ENCODE measurements at regions not wholly inside any gene's neighbourhood (a gene's known extent, or its start where the extent isn't known, plus 50 kb on each side); places are given as distances from the start of the nearest gene placed in this dataset.

DNA sequence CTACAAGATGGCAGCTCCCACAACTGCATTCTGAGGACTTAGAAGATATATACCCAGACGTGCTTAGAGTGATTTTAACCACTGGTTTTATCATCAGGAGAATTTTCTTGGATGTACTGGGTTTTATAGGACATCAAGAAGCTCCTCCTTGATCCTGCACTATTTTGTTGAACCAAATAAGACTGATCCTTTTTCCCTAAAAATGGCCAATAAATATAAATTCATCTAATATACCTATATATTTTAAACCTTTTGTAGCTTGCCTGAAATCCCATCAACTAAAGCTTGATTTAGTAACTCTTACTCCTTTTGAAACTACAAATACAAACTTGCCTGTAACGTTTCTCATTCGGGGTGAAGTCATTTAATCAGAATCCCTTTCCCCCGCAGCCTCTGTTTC lies 849.4 kb upstream of the ADAMTS5 start:
- Histone ChIP-seq H2AFZ (ENCODE audit: control insufficient read depth, low read length) (no peak overlapping the region), H3K9me3 (ENCODE audit: control insufficient read depth, low read depth, low read length) (no peaks in the 10 kb centered on the region), H3K79me2 (ENCODE audit: control insufficient read depth, insufficient read depth, low read length) (no peaks in the 10 kb centered on the region), H3K36me3 (ENCODE audit: control insufficient read depth in 2 of 2, extremely low read depth in 1 of 2, insufficient read depth in 2 of 2, low read length in 2 of 2) (no peaks in the 10 kb centered on the region), H3K27me3 (ENCODE audit: control insufficient read depth, extremely low read depth, insufficient read depth, low read length) (no peaks in the 10 kb centered on the region), H3K4me2 (ENCODE audit: control insufficient read depth, extremely low read depth, insufficient read depth, low read depth, low read length) (no peak overlapping the region), H3K4me3 (ENCODE audit: control insufficient read depth in 2 of 3, extremely low read depth in 1 of 3, insufficient read depth in 2 of 3, low read depth in 1 of 3, low read length in 3 of 3) (no peak overlapping the region), H3K4me1 (ENCODE audit: control insufficient read depth, extremely low read depth, insufficient read depth, low read length) (no peaks in the 10 kb centered on the region), H3K9ac (ENCODE audit: control insufficient read depth, extremely low read depth, insufficient read depth, low read length) (no peak overlapping the region), H3K9me1 (ENCODE audit: control insufficient read depth, extremely low read depth, insufficient read depth, low read length) (no peaks in the 10 kb centered on the region), H3K27ac (ENCODE audit: control insufficient read depth, insufficient read depth, low read length) (no peak overlapping the region), H4K20me1 (ENCODE audit: control insufficient read depth, extremely low read depth, insufficient read depth, low read length) (no peaks in the 10 kb centered on the region)
- no peak for FAIRE-seq
- DNase-seq (ENCODE audit: low read depth, low spot score) = no peak
- no peak for TF ChIP-seq EZH2 (IDR thresholded peaks at IDR 0.05; ENCODE audit: low read length)
- TF ChIP-seq, protein P1, sequence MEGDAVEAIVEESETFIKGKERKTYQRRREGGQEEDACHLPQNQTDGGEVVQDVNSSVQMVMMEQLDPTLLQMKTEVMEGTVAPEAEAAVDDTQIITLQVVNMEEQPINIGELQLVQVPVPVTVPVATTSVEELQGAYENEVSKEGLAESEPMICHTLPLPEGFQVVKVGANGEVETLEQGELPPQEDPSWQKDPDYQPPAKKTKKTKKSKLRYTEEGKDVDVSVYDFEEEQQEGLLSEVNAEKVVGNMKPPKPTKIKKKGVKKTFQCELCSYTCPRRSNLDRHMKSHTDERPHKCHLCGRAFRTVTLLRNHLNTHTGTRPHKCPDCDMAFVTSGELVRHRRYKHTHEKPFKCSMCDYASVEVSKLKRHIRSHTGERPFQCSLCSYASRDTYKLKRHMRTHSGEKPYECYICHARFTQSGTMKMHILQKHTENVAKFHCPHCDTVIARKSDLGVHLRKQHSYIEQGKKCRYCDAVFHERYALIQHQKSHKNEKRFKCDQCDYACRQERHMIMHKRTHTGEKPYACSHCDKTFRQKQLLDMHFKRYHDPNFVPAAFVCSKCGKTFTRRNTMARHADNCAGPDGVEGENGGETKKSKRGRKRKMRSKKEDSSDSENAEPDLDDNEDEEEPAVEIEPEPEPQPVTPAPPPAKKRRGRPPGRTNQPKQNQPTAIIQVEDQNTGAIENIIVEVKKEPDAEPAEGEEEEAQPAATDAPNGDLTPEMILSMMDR (optimal IDR thresholded peaks at IDR 0.05 in 1 of 3, IDR thresholded peaks at IDR 0.05 in 1 of 3, conservative IDR thresholded peaks at IDR 0.05 in 1 of 3; ENCODE audit: extremely low read depth in 1 of 3, insufficient read depth in 2 of 3, low read length in 3 of 3) = no peak
- dilution Hi-C loops (cut with MboI; ENCODE audit: extremely low pct_ligation_motif_present, low sequenced_read_pairs) = no loop called here

DNA sequence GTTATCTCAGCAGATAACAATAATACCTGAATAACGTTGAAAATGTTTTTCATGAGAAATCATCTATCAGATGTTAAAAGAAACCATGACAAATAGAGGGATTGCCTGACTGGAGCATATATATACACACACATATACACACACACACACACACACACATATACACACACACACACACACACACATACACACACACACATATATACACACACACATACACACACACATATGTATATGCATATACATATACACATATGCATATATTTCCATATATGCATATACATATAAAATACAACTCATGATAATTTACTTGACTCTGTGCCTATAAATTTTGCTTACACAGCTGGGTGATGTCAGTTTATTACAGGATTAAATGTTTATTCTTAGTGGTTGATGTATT lies 847.3 kb upstream of the ADAMTS5 start:
- Histone ChIP-seq H3K36me3 (ENCODE audit: control insufficient read depth in 2 of 2, extremely low read depth in 1 of 2, insufficient read depth in 2 of 2, low read length in 2 of 2) (no peaks in the 10 kb centered on the region), H3K4me1 (ENCODE audit: control insufficient read depth, extremely low read depth, insufficient read depth, low read length) (no peaks in the 10 kb centered on the region), H3K27me3 (ENCODE audit: control insufficient read depth, extremely low read depth, insufficient read depth, low read length) (no peaks in the 10 kb centered on the region), H4K20me1 (ENCODE audit: control insufficient read depth, extremely low read depth, insufficient read depth, low read length) (no peaks in the 10 kb centered on the region), H2AFZ (ENCODE audit: control insufficient read depth, low read length) (no peak overlapping the region), H3K4me3 (ENCODE audit: control insufficient read depth in 2 of 3, extremely low read depth in 1 of 3, insufficient read depth in 2 of 3, low read depth in 1 of 3, low read length in 3 of 3) (no peak overlapping the region), H3K9ac (ENCODE audit: control insufficient read depth, extremely low read depth, insufficient read depth, low read length) (no peak overlapping the region), H3K9me1 (ENCODE audit: control insufficient read depth, extremely low read depth, insufficient read depth, low read length) (no peaks in the 10 kb centered on the region), H3K79me2 (ENCODE audit: control insufficient read depth, insufficient read depth, low read length) (no peaks in the 10 kb centered on the region), H3K4me2 (ENCODE audit: control insufficient read depth, extremely low read depth, insufficient read depth, low read depth, low read length) (no peak overlapping the region), H3K27ac (ENCODE audit: control insufficient read depth, insufficient read depth, low read length) (no peak overlapping the region), H3K9me3 (ENCODE audit: control insufficient read depth, low read depth, low read length) (no peaks in the 10 kb centered on the region)
- no peak for FAIRE-seq
- dilution Hi-C loops (cut with MboI; ENCODE audit: extremely low pct_ligation_motif_present, low sequenced_read_pairs) = no loop called here
- no peak for TF ChIP-seq EZH2 (IDR thresholded peaks at IDR 0.05; ENCODE audit: low read length)
- TF ChIP-seq, protein P1 (optimal IDR thresholded peaks at IDR 0.05 in 1 of 3, IDR thresholded peaks at IDR 0.05 in 1 of 3, conservative IDR thresholded peaks at IDR 0.05 in 1 of 3; ENCODE audit: extremely low read depth in 1 of 3, insufficient read depth in 2 of 3, low read length in 3 of 3) = no peak
- no peak for DNase-seq (ENCODE audit: low read depth, low spot score)
